GM19035 (cell line): ENCODE measurements at regions not wholly inside any gene's neighbourhood (a gene's known extent, or its start where the extent isn't known, plus 50 kb on each side); places are given as distances from the start of the nearest gene placed in this dataset.

Source experiments
- ATAC-seq: cut with Tn5 transposase; IDR thresholded peaks from one replicate; pipeline ENCODE4 v1.9.1; 2021; ENCODE audit not compliant: unreplicated experiment

- no peak for ATAC-seq
Observed at GRCh38 chr1:199264911-199265310, 626.1 kb downstream of the PTPRC start.

DNA sequence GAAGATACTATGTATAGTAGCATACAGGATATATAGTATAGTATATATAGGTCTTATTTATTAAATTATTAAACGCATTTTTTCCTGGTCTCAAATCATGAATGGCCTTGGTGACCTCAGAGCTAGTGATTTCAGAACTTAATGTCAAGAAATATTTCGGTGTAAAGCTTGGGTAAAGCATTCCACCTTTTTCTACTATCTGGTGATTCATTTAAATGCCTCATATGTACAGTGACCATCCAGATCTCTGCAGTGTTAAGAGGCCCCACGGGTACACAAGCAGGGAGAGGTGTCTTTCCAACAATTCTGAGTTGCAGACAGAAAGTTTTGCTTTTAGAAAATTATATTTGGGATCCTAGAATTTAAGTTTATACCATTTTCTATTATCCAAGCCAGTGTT is 626.5 kb downstream of the PTPRC start:
- no peak for ATAC-seq

- ATAC-seq: no peak
Observed at GRCh38 chr1:199269241-199269640, 630.4 kb downstream of the PTPRC start.

GRCh38 chr1:199272139-199272544 is 633.3 kb downstream of the PTPRC start:
- no peak for ATAC-seq

GRCh38 chr1:199272628-199273086 is 633.8 kb downstream of the PTPRC start:
- peak; percentile 73 for ATAC-seq

- ATAC-seq: no peak
Observed at GRCh38 chr1:199273837-199274379, 635.1 kb downstream of the PTPRC start.

- no peak for ATAC-seq
Observed at GRCh38 chr1:199279067-199279466, 640.2 kb downstream of the PTPRC start.

DNA sequence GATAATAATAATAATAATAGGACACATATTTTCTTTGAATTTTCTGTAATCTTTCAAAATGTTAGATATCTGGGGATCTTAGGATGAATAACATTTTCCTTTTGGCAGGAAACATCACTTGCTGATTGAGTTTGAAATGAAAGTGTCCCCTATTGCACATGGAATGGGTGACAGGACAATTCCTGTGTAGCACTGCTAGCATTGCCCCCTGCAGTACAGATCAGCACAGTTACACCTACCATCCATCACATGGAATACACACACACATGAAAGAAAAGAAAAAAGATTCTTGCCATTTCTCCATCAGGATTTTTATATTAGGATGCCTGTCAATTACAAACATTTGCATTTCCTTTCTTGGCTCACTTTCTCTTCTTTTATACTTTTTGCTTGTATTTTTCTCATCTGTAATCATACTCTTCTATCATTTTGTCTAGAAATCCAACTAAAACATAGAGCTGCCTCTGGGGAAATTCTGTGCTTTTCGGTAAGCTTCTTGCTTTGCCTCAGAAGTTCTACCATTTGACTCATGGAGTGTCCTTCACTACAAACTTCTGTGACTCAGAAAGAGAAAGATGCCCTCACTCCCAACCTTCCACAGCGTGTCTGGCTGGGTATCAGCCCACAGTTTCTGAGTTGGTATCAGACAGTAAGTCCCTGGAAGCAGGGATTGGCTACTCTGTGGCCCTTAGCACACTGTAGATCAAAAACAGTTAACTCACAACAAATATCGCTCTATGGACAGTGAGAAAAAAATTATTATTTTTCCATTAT is 641.2 kb downstream of the PTPRC start:
- ATAC-seq: no peak

GRCh38 chr1:199282751-199283305 is 644.0 kb downstream of the PTPRC start:
- no peak for ATAC-seq

GRCh38 chr1:199283794-199284193 is 645.0 kb downstream of the PTPRC start:
- no peak for ATAC-seq

GRCh38 chr1:199287206-199287605 is 648.4 kb downstream of the PTPRC start:
- no peak for ATAC-seq

- ATAC-seq: no peak
Observed at GRCh38 chr1:199287647-199288046, 648.8 kb downstream of the PTPRC start.

DNA sequence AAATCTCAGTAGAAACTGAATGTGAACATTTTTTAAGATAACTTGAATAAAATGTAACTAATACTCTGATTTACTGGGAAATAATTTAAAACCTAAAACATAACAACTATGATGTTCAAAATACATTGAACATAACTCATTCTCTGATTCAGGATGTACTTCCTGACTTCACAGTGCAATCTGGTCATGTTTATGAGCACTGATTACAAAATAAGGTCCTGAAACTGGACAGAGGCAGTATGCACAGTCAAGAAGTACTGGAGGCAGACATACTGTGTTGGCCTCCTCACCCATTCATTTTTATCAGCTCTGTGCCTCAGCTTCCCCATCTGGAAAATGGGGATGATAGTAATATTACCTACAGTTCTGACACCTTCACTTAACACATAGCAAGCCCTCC is 651.3 kb downstream of the PTPRC start:
- ATAC-seq: no peak

DNA sequence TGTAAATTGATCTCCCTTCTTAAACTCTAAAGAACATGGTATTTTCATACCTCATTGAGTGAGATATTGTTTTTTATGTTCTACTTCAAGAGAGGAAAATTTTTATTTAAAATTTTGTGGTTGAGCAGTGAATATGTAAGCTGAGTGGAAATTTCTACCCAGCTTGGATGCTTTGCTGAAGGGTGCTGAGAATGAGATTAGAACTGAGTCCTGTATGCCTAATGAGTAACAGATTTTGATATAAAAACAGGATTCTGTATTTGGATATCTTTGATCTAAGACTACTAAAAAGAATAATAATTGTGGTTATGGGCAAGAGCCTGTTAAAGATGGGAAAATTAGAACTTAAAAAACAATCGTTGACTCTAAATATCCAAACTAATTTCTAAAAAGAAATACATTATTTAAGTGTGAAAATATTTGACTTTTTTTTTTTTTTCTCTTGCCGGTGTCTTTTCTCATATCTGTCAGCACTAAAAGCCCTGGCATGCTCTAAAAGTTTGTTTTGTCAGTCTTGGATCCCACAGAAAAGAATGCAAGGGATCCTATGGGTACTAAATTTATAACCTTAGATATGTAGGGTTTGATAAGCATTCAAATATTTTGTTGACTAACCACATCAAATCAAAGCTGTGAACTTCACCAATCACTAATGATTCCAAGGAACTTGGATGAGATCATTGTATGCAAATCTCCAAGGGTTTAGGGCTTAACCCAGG is 652.3 kb downstream of the PTPRC start:
- ATAC-seq: no peak

DNA sequence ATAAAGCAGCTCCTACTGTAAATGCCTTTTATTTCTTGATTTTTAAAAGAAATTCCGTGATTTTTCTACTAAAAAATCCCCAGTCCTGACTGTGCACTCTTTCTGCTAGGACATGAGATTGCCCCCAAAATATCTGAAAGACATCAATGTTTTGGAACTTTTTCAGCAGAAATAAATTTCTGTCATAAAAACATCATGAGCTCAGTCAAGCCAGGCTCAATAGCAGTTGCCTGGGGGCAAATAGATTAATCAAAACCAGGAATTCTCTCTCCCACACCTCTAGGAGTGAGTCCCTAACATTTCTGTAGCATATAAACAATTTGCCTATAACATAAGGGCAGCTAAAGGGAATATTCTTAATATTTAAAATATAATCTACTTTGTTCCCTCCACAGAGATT is 654.1 kb downstream of the PTPRC start:
- no peak for ATAC-seq

DNA sequence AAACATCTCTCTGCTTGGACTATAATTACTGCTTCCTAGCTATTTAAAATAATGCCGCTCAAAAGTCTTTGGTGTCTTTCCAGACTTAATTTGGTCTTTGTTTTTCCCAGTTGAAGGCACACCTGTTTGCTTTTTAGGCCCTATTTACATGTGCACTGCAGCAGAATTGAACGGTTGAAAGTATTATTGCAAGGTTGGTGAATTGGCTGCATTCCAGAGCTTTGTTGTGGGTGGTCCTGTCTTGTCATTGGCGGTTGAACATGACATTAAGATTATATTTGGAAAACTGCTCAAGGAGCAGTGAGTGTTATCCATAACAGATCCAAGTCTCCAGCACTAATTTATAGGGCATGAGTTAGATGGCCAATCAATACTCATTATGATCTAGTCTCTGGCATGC is 656.3 kb downstream of the PTPRC start:
- no peak for ATAC-seq

DNA sequence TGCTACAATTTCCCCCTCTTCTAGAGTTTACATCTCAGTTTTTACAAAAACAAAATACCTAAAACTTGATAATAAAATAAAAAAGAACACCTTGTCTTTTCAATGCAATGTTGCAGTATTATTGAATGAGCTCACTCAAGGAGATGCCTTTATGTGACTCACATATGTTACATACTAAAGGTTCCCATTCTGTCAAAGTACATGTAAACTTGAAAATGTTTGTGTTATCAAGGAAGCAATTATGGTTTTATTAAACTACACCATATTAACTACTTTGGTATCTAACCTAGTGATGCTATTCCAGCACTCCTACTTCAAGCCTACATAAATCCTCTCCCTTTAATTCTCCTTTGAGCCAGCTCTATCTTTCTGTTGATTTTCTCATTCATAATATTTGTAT is 658.3 kb downstream of the PTPRC start:
- no peak for ATAC-seq

DNA sequence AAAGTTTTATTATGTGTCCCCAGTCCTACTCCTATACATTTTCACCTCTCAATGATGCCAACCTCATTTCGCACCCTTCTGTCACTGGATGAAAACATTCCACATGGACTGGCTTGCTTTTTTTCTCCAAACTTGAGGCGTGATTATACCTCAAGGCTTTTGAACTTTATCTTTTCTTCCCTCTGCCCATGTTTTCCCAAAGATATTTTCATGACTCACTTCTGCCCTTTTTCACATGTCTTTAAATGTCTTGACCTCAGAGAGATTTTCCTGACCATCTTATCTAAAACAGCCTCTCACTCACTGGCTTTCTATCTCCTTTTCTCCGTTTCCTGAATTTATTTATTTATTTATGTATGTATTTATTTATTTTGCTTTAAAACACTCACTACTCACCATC is 659.0 kb downstream of the PTPRC start:
- ATAC-seq: no peak

GRCh38 chr1:199298825-199299224 is 660.0 kb downstream of the PTPRC start:
- no peak for ATAC-seq

GRCh38 chr1:199301472-199302217 is 662.8 kb downstream of the PTPRC start:
- ATAC-seq: no peak

DNA sequence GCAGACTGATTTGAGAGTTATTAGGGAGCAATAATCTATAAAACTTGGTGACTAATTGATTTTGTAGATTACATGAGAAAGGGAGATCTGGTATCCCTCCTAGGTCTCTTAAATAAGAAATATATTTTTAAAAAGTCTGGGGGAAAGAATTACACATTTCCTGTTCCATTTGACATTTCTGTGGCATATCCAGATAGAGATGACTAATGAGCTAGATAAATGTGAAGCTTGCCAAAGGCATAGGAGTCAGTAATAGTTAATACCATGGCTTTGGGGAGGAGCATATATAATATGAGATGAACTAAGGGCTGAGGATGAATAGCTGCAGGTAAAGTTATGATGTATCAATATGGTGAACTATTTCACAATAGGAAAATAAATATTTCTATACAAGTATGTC is 663.7 kb downstream of the PTPRC start:
- no peak for ATAC-seq
